ENCODE measurements at regions not wholly inside any gene's neighbourhood (a gene's known extent, or its start where the extent isn't known, plus 50 kb on each side); places are given as distances from the start of the nearest gene placed in this dataset.

DNA sequence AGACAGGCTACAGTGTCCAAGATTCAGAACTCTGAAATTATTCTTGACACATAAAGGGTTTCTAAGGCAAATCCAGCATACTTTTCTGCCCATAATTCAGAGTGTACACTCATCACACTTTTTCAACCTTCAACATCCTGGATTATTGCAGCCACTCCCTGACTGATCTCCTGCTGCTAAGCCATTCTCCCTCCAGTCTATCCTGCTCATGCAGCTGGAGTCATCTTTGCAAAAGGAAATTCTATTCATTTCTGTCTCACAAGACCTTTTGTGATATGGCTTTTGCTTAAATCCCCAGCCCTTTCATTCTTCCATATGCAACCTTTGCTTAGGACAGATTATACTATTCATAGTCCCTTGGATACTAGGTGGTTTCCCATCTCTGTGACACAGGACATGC is 236.1 kb upstream of the LDB2 start:
- TF ChIP-seq, protein P1, sequence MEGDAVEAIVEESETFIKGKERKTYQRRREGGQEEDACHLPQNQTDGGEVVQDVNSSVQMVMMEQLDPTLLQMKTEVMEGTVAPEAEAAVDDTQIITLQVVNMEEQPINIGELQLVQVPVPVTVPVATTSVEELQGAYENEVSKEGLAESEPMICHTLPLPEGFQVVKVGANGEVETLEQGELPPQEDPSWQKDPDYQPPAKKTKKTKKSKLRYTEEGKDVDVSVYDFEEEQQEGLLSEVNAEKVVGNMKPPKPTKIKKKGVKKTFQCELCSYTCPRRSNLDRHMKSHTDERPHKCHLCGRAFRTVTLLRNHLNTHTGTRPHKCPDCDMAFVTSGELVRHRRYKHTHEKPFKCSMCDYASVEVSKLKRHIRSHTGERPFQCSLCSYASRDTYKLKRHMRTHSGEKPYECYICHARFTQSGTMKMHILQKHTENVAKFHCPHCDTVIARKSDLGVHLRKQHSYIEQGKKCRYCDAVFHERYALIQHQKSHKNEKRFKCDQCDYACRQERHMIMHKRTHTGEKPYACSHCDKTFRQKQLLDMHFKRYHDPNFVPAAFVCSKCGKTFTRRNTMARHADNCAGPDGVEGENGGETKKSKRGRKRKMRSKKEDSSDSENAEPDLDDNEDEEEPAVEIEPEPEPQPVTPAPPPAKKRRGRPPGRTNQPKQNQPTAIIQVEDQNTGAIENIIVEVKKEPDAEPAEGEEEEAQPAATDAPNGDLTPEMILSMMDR (IDR thresholded peaks at IDR 0.05; ENCODE audit: insufficient read depth, low read length, missing control alignments), result no peak
- POLR2A ChIA-PET, result no interaction called here
- CTCF ChIA-PET, result no interaction called here
- DNase-seq (ENCODE audit: low read depth, low spot score), result no peak
- H3K4me3 ChIP-seq (ENCODE audit: low read depth, low read length), result no peak overlapping the region

DNA sequence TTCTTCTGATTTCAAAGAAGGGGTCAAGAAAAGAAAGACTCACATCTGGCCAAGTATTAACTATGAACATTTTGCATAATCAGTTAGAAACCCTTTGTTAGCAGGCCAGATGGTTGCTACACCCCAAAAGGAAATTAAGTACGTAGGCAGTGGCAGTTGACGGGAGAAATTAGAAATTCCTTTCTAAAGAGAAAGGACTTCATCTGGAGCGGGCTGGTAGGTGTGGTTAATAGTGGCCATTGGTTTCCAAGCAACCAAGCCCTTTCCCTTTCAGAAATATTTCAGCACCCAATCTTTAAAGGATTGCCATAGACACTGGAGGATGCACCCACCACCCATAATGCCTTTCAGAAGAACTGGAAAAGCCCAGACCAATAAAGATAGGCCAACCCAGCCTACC is 235.7 kb upstream of the LDB2 start:
- POLR2A ChIA-PET, result no interaction called here
- TF ChIP-seq, protein P1 (IDR thresholded peaks at IDR 0.05; ENCODE audit: insufficient read depth, low read length, missing control alignments), result no peak
- H3K4me3 ChIP-seq (ENCODE audit: low read depth, low read length), result no peak overlapping the region
- CTCF ChIA-PET, result no interaction called here
- no peak for DNase-seq (ENCODE audit: low read depth, low spot score)

DNA sequence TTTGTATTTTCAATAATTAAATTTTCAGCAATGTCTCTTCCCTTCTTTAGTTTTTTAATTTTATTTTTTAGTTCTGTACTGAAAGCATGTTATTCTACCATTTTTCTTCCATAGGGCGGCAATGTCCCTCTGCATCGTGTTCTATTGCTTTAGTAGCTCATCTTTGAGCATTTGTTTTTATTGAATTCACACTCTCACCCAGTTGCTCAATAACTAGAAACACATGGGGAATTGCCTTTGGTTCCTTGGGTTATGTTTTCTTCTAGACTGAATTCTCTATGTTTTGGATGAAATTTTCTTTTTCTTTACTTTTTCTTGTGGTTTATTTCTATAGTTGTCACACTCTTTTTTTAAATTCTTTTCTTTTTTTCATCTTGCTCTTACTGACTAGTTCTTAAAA is 233.8 kb upstream of the LDB2 start:
- CTCF ChIA-PET, result interaction anchor here (1.5 kb wide), 1 partner anchor 15 kb away, joined by 5 read pairs; no protein-coding TSS in a partner anchor
- DNase-seq (ENCODE audit: low read depth, low spot score), result no peak
- TF ChIP-seq, protein P1 (IDR thresholded peaks at IDR 0.05; ENCODE audit: insufficient read depth, low read length, missing control alignments), result no peak
- H3K4me3 ChIP-seq (ENCODE audit: low read depth, low read length), result no peak overlapping the region
- POLR2A ChIA-PET, result no interaction called here

DNA sequence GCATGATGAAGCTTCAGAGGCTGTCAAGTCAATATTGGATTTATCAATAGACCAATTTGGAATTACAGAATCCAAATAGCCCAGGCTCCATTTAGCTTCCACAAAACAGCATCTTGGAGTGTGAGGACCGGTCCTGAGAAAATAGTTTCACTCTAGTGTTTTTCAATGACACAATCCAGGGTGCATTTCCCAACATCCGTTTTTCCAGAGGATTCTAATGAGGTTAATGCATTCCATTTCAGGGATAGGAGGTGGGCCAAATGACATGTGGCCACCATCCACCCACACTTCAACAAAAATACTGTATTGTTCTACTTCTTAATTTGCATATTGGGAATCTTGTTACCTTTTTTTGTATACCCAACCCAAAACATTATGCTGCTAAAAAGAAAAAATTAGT is 229.8 kb upstream of the LDB2 start:
- H3K4me3 ChIP-seq (ENCODE audit: low read depth, low read length), result no peak overlapping the region
- no peak for DNase-seq (ENCODE audit: low read depth, low spot score)
- ChIA-PET CTCF (interaction anchor here (0.7 to 0.9 kb wide), 2 partner anchors 17 to 612 kb away, joined by 3 read pairs; no protein-coding TSS in a partner anchor), POLR2A (no interaction called here)
- TF ChIP-seq, protein P1 (IDR thresholded peaks at IDR 0.05; ENCODE audit: insufficient read depth, low read length, missing control alignments), result no peak

DNA sequence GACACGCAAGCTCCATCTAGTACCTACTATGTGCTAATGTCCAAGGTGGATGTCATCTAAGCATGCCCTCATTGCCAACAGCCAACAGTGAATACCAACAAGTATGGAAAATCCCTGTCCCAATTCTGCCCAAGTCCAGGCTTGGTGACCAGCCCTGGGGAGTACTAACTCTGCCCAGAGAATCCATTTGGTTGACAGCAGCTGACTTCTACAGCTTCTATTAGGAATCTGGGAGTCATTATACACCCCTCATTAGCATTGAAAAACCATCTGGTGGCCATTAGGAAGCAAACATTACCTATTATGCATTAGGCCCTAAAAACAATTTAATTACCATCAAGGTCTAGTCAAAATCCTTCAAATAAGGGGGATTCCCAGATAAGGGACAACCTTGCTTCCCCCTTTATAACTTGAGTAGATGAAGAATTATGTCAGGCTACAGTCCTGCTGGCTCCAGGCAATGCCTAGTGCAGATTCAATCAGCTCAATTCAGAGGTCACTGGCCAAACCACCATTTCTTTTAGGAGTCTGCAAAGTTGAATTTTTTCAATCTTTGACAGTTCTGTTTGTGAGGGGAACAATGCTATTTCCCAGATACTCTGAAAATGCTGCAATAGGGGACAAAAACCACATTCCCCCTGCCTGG is 228.0 kb upstream of the LDB2 start:
- no peak for DNase-seq (ENCODE audit: low read depth, low spot score)
- TF ChIP-seq, protein P1 (IDR thresholded peaks at IDR 0.05; ENCODE audit: insufficient read depth, low read length, missing control alignments), result no peak
- POLR2A ChIA-PET, result no interaction called here
- H3K4me3 ChIP-seq (ENCODE audit: low read depth, low read length), result no peak overlapping the region
- CTCF ChIA-PET, result interaction anchor here (1.2 kb wide), 1 partner anchor 14 kb away, joined by 3 read pairs; no protein-coding TSS in a partner anchor

DNA sequence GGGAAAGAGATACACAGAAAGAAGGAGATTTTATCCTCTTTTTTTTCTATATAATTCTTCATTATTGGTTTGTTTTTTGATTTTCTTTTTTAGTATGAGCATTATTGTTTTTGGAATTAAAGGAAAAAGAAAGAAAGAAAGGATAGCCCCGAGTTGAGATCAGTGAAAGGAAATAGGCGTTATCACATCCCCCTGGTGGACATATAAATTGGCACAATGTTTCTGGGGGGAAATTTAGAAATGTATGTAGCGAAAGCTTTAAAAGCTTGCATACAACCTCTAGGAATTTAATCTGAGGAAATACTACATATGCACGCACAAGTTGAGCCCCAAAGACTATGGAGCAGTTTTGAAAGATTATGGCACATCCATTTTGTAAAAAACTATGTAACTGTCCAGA is 226.3 kb upstream of the LDB2 start:
- no peak overlapping the region for H3K4me3 ChIP-seq (ENCODE audit: low read depth, low read length)
- DNase-seq (ENCODE audit: low read depth, low spot score), result no peak
- ChIA-PET POLR2A (no interaction called here), CTCF (no interaction called here)
- TF ChIP-seq, protein P1 (IDR thresholded peaks at IDR 0.05; ENCODE audit: insufficient read depth, low read length, missing control alignments), result no peak

Data from AG04449 (cell line).